ENCODE measurements at regions not wholly inside any gene's neighbourhood (a gene's known extent, or its start where the extent isn't known, plus 50 kb on each side); places are given as distances from the start of the nearest gene placed in this dataset.

GRCh38 chr7:56495165-56495564 lies 378.9 kb upstream of the NUPR2 start:
- H3K27ac Mint-ChIP-seq, result no peak overlapping the region
- no peaks in the 10 kb centered on the region for H3K4me1 Mint-ChIP-seq
- peaks cover 2% of the 10 kb centered on the region for H3K36me3 Mint-ChIP-seq
- H3K9me3 Mint-ChIP-seq, result peaks cover 39% of the 10 kb centered on the region
- no peak overlapping the region for H3K4me3 Mint-ChIP-seq
- no peak for DNase-seq (ENCODE audit: low spot score in 2 of 2, unreplicated experiment in 2 of 2)
- no peaks in the 10 kb centered on the region for H3K27me3 Mint-ChIP-seq (ENCODE audit: low read depth)
- TF ChIP-seq CTCF (IDR thresholded peaks at IDR 0.05; ENCODE audit: unreplicated experiment), result no peak

- no peak for TF ChIP-seq CTCF (IDR thresholded peaks at IDR 0.05; ENCODE audit: unreplicated experiment)
- H3K27ac Mint-ChIP-seq, result no peak overlapping the region
- H3K9me3 Mint-ChIP-seq, result peaks cover 36% of the 10 kb centered on the region
- no peak for DNase-seq (ENCODE audit: low spot score in 2 of 2, unreplicated experiment in 2 of 2)
- H3K4me1 Mint-ChIP-seq, result no peaks in the 10 kb centered on the region
- H3K27me3 Mint-ChIP-seq (ENCODE audit: low read depth), result no peaks in the 10 kb centered on the region
- no peak overlapping the region for H3K4me3 Mint-ChIP-seq
- no peaks in the 10 kb centered on the region for H3K36me3 Mint-ChIP-seq
Observed at GRCh38 chr7:56493704-56494450, 377.7 kb upstream of the NUPR2 start.

GRCh38 chr7:56493196-56493595 lies 377.0 kb upstream of the NUPR2 start:
- H3K4me3 Mint-ChIP-seq, result no peak overlapping the region
- no peaks in the 10 kb centered on the region for H3K27me3 Mint-ChIP-seq (ENCODE audit: low read depth)
- H3K4me1 Mint-ChIP-seq, result no peaks in the 10 kb centered on the region
- DNase-seq (ENCODE audit: low spot score in 2 of 2, unreplicated experiment in 2 of 2), result no peak
- H3K36me3 Mint-ChIP-seq, result no peaks in the 10 kb centered on the region
- TF ChIP-seq CTCF (IDR thresholded peaks at IDR 0.05; ENCODE audit: unreplicated experiment), result no peak
- peaks cover 37% of the 10 kb centered on the region for H3K9me3 Mint-ChIP-seq
- no peak overlapping the region for H3K27ac Mint-ChIP-seq

- no peak overlapping the region for H3K27ac Mint-ChIP-seq
- H3K27me3 Mint-ChIP-seq (ENCODE audit: low read depth), result no peaks in the 10 kb centered on the region
- peaks cover 45% of the 10 kb centered on the region for H3K9me3 Mint-ChIP-seq
- H3K4me1 Mint-ChIP-seq, result no peaks in the 10 kb centered on the region
- no peaks in the 10 kb centered on the region for H3K36me3 Mint-ChIP-seq
- TF ChIP-seq CTCF (IDR thresholded peaks at IDR 0.05; ENCODE audit: unreplicated experiment), result no peak
- no peak for DNase-seq (ENCODE audit: low spot score in 2 of 2, unreplicated experiment in 2 of 2)
- no peak overlapping the region for H3K4me3 Mint-ChIP-seq
Observed at GRCh38 chr7:56491636-56492425, 375.6 kb upstream of the NUPR2 start.

- peaks cover 6% of the 10 kb centered on the region for H3K36me3 Mint-ChIP-seq
- no peaks in the 10 kb centered on the region for H3K4me1 Mint-ChIP-seq
- H3K9me3 Mint-ChIP-seq, result peaks cover 47% of the 10 kb centered on the region
- H3K27ac Mint-ChIP-seq, result no peak overlapping the region
- H3K4me3 Mint-ChIP-seq, result no peak overlapping the region
- TF ChIP-seq CTCF (IDR thresholded peaks at IDR 0.05; ENCODE audit: unreplicated experiment), result no peak
- no peak for DNase-seq (ENCODE audit: low spot score in 2 of 2, unreplicated experiment in 2 of 2)
- no peaks in the 10 kb centered on the region for H3K27me3 Mint-ChIP-seq (ENCODE audit: low read depth)
Observed at GRCh38 chr7:56483861-56484550, 367.8 kb upstream of the NUPR2 start.
